SIG-M5 treated with dmso at 0.1 percent for 504 hours (cell line): ENCODE measurements at regions not wholly inside any gene's neighbourhood (a gene's known extent, or its start where the extent isn't known, plus 50 kb on each side); places are given as distances from the start of the nearest gene placed in this dataset.

Experiments used
- DNase-seq: peaks from one replicate; lab custom pipeline; 2025; ENCODE audit not compliant: unreplicated experiment; lab: John Stamatoyannopoulos, UW

- no peak for DNase-seq
These were observed 798.3 kb downstream of the MAFB start for GRCh38 chr20:39890697-39891096.

GRCh38 chr20:39888310-39888709 lies 800.7 kb downstream of the MAFB start:
- no peak for DNase-seq

- DNase-seq = no peak
These were observed 802.3 kb downstream of the MAFB start for GRCh38 chr20:39886650-39887190.

GRCh38 chr20:39885975-39886649 lies 802.9 kb downstream of the MAFB start:
- DNase-seq = peak; percentile 61

GRCh38 chr20:39882806-39883205 lies 806.2 kb downstream of the MAFB start:
- DNase-seq = no peak

GRCh38 chr20:39880890-39881289 lies 808.1 kb downstream of the MAFB start:
- DNase-seq = peak; percentile 54

GRCh38 chr20:39879296-39879695 lies 809.7 kb downstream of the MAFB start:
- DNase-seq = no peak

- no peak for DNase-seq
These were observed 810.2 kb downstream of the MAFB start for GRCh38 chr20:39878809-39879208.

GRCh38 chr20:39878320-39878719 lies 810.7 kb downstream of the MAFB start:
- DNase-seq = no peak

- no peak for DNase-seq
These were observed 811.2 kb downstream of the MAFB start for GRCh38 chr20:39877788-39878187.

- DNase-seq = no peak
These were observed 811.9 kb downstream of the MAFB start for GRCh38 chr20:39876976-39877635.

GRCh38 chr20:39875492-39876110 lies 813.4 kb downstream of the MAFB start:
- DNase-seq = no peak

GRCh38 chr20:39874049-39874893 lies 814.8 kb downstream of the MAFB start:
- DNase-seq = peak; percentile 38

GRCh38 chr20:39873286-39873685 lies 815.8 kb downstream of the MAFB start:
- no peak for DNase-seq

GRCh38 chr20:39871013-39871412 lies 818.0 kb downstream of the MAFB start:
- no peak for DNase-seq

- no peak for DNase-seq
These were observed 823.6 kb downstream of the MAFB start for GRCh38 chr20:39865446-39865845.

GRCh38 chr20:39862470-39862891 lies 826.6 kb downstream of the MAFB start:
- no peak for DNase-seq

GRCh38 chr20:39861381-39861780 lies 827.7 kb downstream of the MAFB start:
- no peak for DNase-seq

- DNase-seq = no peak
These were observed 831.2 kb downstream of the MAFB start for GRCh38 chr20:39857835-39858234.

GRCh38 chr20:39857187-39857586 lies 831.8 kb downstream of the MAFB start:
- DNase-seq = no peak

- DNase-seq = no peak
These were observed 833.2 kb downstream of the MAFB start for GRCh38 chr20:39855799-39856198.
